Peyer's patch (tissue), 4 donors: ENCODE measurements at regions not wholly inside any gene's neighbourhood (a gene's known extent, or its start where the extent isn't known, plus 50 kb on each side); places are given as distances from the start of the nearest gene placed in this dataset.

Source experiments
- CTCF ChIP-seq, 6 experiments: fragments of 450-650 bp in 4 of 6; fragments of 200-600 bp in 2 of 6; sonication (generic) in 1 of 6; IDR thresholded peaks; one replicate each; pipeline ENCODE4 v1.5.1; 2017 to 2019; ENCODE audit warnings: antibody characterized with exemption in 6 of 6, mild to moderate bottlenecking in 3 of 6, moderate library complexity in 1 of 6
- POLR2A ChIP-seq, 2 donors: fragments of 450-650 bp; IDR thresholded peaks; one replicate each; pipeline ENCODE4 v1.5.1; 2017; ENCODE audit warnings: antibody characterized with exemption in 2 of 2, mild to moderate bottlenecking in 2 of 2, moderate library complexity in 2 of 2

- TF ChIP-seq CTCF (IDR thresholded peaks at IDR 0.05) = no peak
- no peak for TF ChIP-seq POLR2A (IDR thresholded peaks at IDR 0.05)
Observed at GRCh38 chr13:79871594-79871993, 390.6 kb downstream of the NDFIP2 start.
